ENCODE measurements at regions not wholly inside any gene's neighbourhood (a gene's known extent, or its start where the extent isn't known, plus 50 kb on each side); places are given as distances from the start of the nearest gene placed in this dataset.

DNA sequence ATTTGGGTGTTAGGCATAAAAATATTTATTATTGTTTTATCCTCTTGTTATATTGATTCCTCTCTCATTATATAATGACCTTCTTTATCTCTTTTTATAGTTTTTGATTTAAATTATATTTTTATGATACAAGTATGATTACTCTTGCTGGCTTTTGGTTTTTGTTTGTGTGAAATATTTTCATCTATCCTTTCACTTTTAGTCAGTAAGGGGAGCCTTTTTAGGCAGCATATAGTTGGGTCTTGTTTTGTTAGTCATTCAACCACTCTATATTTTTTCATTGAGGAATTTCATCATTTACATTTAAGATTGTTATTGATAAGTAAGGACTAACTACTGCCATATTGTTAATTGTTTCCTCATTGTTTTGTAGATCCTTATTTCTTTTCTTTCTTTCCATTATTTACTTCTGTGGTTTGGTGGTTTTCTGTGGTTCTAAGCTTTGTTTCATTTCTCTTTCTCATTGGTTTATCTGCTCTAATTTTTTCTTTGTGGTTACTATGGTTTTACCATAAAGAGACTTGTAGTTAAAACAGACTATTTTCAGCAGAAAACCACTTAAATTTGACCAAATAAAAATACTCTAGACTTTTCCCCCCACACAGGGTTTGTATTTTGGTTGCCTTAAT, 593.1 kb downstream of the NUF2 start:
- Histone ChIP-seq H3K27me3 (no peaks in the 10 kb centered on the region), H3K9me3 (no peaks in the 10 kb centered on the region), H3K4me1 (no peaks in the 10 kb centered on the region), H3K27ac (no peak overlapping the region), H3K4me3 (no peak overlapping the region), H3K36me3 (no peaks in the 10 kb centered on the region)
- intact Hi-C loops (cut with DNase I) = no loop called here
- DNase-seq (ENCODE audit: extremely low spot score in 2 of 2) = no peak
- TF ChIP-seq POLR2AphosphoS5 (IDR thresholded peaks at IDR 0.05; ENCODE audit: insufficient read depth in 1 of 2, low read depth in 1 of 2) (no peak), POLR2A (IDR thresholded peaks at IDR 0.05) (no peak)
- TF ChIP-seq, protein P1, sequence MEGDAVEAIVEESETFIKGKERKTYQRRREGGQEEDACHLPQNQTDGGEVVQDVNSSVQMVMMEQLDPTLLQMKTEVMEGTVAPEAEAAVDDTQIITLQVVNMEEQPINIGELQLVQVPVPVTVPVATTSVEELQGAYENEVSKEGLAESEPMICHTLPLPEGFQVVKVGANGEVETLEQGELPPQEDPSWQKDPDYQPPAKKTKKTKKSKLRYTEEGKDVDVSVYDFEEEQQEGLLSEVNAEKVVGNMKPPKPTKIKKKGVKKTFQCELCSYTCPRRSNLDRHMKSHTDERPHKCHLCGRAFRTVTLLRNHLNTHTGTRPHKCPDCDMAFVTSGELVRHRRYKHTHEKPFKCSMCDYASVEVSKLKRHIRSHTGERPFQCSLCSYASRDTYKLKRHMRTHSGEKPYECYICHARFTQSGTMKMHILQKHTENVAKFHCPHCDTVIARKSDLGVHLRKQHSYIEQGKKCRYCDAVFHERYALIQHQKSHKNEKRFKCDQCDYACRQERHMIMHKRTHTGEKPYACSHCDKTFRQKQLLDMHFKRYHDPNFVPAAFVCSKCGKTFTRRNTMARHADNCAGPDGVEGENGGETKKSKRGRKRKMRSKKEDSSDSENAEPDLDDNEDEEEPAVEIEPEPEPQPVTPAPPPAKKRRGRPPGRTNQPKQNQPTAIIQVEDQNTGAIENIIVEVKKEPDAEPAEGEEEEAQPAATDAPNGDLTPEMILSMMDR (IDR thresholded peaks at IDR 0.05) = no peak

DNA sequence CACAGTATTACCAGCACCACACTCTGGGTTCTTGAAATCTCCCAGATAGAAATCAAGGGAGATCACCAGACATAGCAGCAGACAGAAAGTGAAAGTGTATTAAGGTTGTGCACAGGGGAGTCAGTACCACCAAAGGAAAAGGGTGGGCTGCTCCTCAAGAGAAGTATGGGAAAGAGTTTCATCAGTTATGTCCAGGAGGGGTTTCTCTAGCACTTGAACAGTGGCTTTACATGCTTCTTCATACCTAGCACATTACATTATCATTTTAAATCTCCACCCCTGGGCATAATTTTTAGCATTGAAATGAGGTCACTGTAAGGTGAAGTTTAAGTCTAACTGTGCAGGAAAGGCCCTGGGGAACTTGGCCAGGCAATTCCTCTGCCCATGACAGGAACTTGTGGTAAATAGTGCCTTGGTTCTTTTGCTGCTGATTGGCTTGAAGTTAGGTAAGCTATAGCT, 601.0 kb downstream of the NUF2 start:
- Histone ChIP-seq H3K36me3 (no peaks in the 10 kb centered on the region), H3K4me1 (no peaks in the 10 kb centered on the region), H3K9me3 (no peaks in the 10 kb centered on the region), H3K4me3 (no peak overlapping the region), H3K27me3 (no peaks in the 10 kb centered on the region), H3K27ac (no peak overlapping the region)
- intact Hi-C loops (cut with DNase I) = no loop called here
- TF ChIP-seq POLR2AphosphoS5 (IDR thresholded peaks at IDR 0.05; ENCODE audit: insufficient read depth in 1 of 2, low read depth in 1 of 2) (no peak), POLR2A (IDR thresholded peaks at IDR 0.05) (no peak)
- TF ChIP-seq, protein P1 (IDR thresholded peaks at IDR 0.05) = no peak
- no peak for DNase-seq (ENCODE audit: extremely low spot score in 2 of 2)

GRCh38 chr1:163924041-163924440, 602.3 kb downstream of the NUF2 start:
- DNase-seq (ENCODE audit: extremely low spot score in 2 of 2) = no peak
- no peak overlapping the region for H3K27ac ChIP-seq
- H3K4me3 ChIP-seq = no peak overlapping the region
- no peaks in the 10 kb centered on the region for H3K4me1 ChIP-seq
- intact Hi-C loops (cut with DNase I) = no loop called here
- TF ChIP-seq POLR2AphosphoS5 (IDR thresholded peaks at IDR 0.05; ENCODE audit: insufficient read depth in 1 of 2, low read depth in 1 of 2) (no peak), POLR2A (IDR thresholded peaks at IDR 0.05) (no peak)
- TF ChIP-seq, protein P1 (IDR thresholded peaks at IDR 0.05) = no peak
- no peaks in the 10 kb centered on the region for H3K27me3 ChIP-seq
- H3K9me3 ChIP-seq = no peaks in the 10 kb centered on the region
- no peaks in the 10 kb centered on the region for H3K36me3 ChIP-seq

GRCh38 chr1:163927493-163927892, 605.7 kb downstream of the NUF2 start:
- intact Hi-C loops (cut with DNase I) = no loop called here
- no peak for DNase-seq (ENCODE audit: extremely low spot score in 2 of 2)
- Histone ChIP-seq H3K4me3 (no peak overlapping the region), H3K27ac (no peak overlapping the region), H3K36me3 (no peaks in the 10 kb centered on the region), H3K27me3 (no peaks in the 10 kb centered on the region), H3K9me3 (no peaks in the 10 kb centered on the region), H3K4me1 (no peaks in the 10 kb centered on the region)
- TF ChIP-seq POLR2AphosphoS5 (IDR thresholded peaks at IDR 0.05; ENCODE audit: insufficient read depth in 1 of 2, low read depth in 1 of 2) (no peak), POLR2A (IDR thresholded peaks at IDR 0.05) (no peak)
- TF ChIP-seq, protein P1 (IDR thresholded peaks at IDR 0.05) = no peak

DNA sequence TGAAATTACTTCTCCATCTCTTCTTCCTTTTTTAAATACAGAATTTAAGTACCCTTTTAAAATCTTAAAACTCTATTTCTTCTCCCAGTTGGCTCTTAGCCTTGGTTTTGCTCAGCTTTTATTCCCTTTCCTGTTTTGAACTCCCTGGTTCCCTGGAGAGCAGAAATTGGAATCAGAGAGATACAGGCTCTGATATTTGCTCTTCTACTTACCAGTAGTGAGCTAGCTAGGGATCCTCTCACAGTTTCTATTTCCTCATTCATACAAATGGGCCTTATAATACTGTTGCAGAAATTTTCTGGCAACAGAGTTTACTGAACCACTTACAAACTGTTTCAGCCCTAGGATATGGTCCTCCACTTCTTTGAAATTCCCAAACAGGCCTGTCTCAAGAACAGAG, 606.3 kb downstream of the NUF2 start:
- Histone ChIP-seq H3K4me1 (no peaks in the 10 kb centered on the region), H3K4me3 (no peak overlapping the region), H3K27me3 (no peaks in the 10 kb centered on the region), H3K36me3 (no peaks in the 10 kb centered on the region), H3K27ac (no peak overlapping the region), H3K9me3 (no peaks in the 10 kb centered on the region)
- DNase-seq (ENCODE audit: extremely low spot score in 2 of 2) = no peak
- intact Hi-C loops (cut with DNase I) = no loop called here
- TF ChIP-seq POLR2A (IDR thresholded peaks at IDR 0.05) (no peak), POLR2AphosphoS5 (IDR thresholded peaks at IDR 0.05; ENCODE audit: insufficient read depth in 1 of 2, low read depth in 1 of 2) (no peak)
- TF ChIP-seq, protein P1 (IDR thresholded peaks at IDR 0.05) = no peak
